Liver (tissue), 8 donors: ENCODE measurements at regions not wholly inside any gene's neighbourhood (a gene's known extent, or its start where the extent isn't known, plus 50 kb on each side); places are given as distances from the start of the nearest gene placed in this dataset.

Source experiments
- DNase-seq: peaks from one replicate; pipeline ENCODE4 v3.0.0-alpha.2; 2017; ENCODE audit warnings: low spot score
- H3K27ac ChIP-seq, 2 donors: one replicate each; pipeline ENCODE4 v1.7.0; 2013; ENCODE audit warnings: inconsistent platforms in 2 of 2, low read length in 2 of 2, control low read depth in 1 of 2, low read depth in 1 of 2, mild to moderate bottlenecking in 1 of 2
- H3K27me3 ChIP-seq, 4 donors: one replicate each; pipeline versions ENCODE4 v1.6.1 to v1.7.0; 2013; ENCODE audit warnings: low read length in 3 of 4, inconsistent platforms in 1 of 4, mild to moderate bottlenecking in 1 of 4, moderate library complexity in 1 of 4; ENCODE audit not compliant: control insufficient read depth in 4 of 4, insufficient read depth in 4 of 4
- H3K36me3 ChIP-seq, 4 donors: one replicate each; pipeline versions ENCODE4 v1.6.1 to v1.7.0; 2013; ENCODE audit warnings: low read length in 3 of 4, mild to moderate bottlenecking in 3 of 4, low read depth in 1 of 4, moderate library complexity in 1 of 4; ENCODE audit not compliant: control insufficient read depth in 4 of 4, insufficient read depth in 3 of 4
- H3K4me1 ChIP-seq, 4 donors: one replicate each; pipeline versions ENCODE4 v1.6.1 to v1.7.0; 2013; ENCODE audit warnings: low read length in 3 of 4, mild to moderate bottlenecking in 3 of 4, moderate library complexity in 1 of 4; ENCODE audit not compliant: control insufficient read depth in 4 of 4, insufficient read depth in 4 of 4
- H3K4me3 ChIP-seq, 3 donors: one replicate each; pipeline versions ENCODE4 v1.6.1 to v1.7.0; 2013; ENCODE audit warnings: low read length in 3 of 3, control low read depth in 1 of 3, low read depth in 1 of 3, mild to moderate bottlenecking in 1 of 3
- H3K9ac ChIP-seq, 2 donors: one replicate each; pipeline ENCODE4 v1.7.0; 2013; ENCODE audit warnings: low read length in 2 of 2, mild to moderate bottlenecking in 2 of 2, moderate library complexity in 2 of 2, control low read depth in 1 of 2, low read depth in 1 of 2
- H3K9me3 ChIP-seq, 4 donors: one replicate each; pipeline versions ENCODE4 v1.6.1 to v1.7.0; 2013; ENCODE audit warnings: low read length in 3 of 4; ENCODE audit not compliant: control insufficient read depth in 4 of 4
- ATF3 ChIP-seq: IDR thresholded peaks from 2 replicates; pipeline ENCODE4 v1.6.1; 2016; ENCODE audit warnings: antibody characterized with exemption
- CTCF ChIP-seq: fragments of 150-350 bp; IDR thresholded peaks from 2 replicates; pipeline ENCODE4 v1.5.1; 2017; ENCODE audit warnings: improper control_type of control experiment, low read depth, low read length; ENCODE audit not compliant: missing input control
- EGR1 ChIP-seq, 2 donors: IDR thresholded peaks; 2 replicates each; pipeline ENCODE4 v1.6.1; 2016 to 2018; ENCODE audit warnings: antibody characterized with exemption in 2 of 2, low read depth in 2 of 2
- FOXA1 ChIP-seq: IDR thresholded peaks from 2 replicates; pipeline ENCODE4 v1.6.1; 2016; ENCODE audit warnings: antibody characterized with exemption
- FOXA2 ChIP-seq: IDR thresholded peaks from 2 replicates; pipeline ENCODE4 v1.6.1; 2016; ENCODE audit warnings: antibody characterized with exemption
- GABPA ChIP-seq, 2 donors: IDR thresholded peaks in 1 of 2; conservative IDR thresholded peaks in 1 of 2; 2 replicates each; pipeline ENCODE4 v1.6.1; 2016; ENCODE audit warnings: antibody characterized with exemption in 2 of 2, mild to moderate bottlenecking in 1 of 2, moderate library complexity in 1 of 2
- HNF4A ChIP-seq, 2 donors: conservative IDR thresholded peaks; 2 replicates each; pipeline ENCODE4 v1.6.1; 2016; ENCODE audit warnings: antibody characterized with exemption in 2 of 2, mild to moderate bottlenecking in 2 of 2
- HNF4G ChIP-seq: IDR thresholded peaks from 2 replicates; pipeline ENCODE4 v1.6.1; 2016; ENCODE audit warnings: antibody characterized with exemption
- JUND ChIP-seq, 2 donors: IDR thresholded peaks; 2 replicates each; pipeline ENCODE4 v1.6.1; 2016; ENCODE audit warnings: antibody characterized with exemption in 2 of 2
- RAD21 ChIP-seq, 2 donors: IDR thresholded peaks; 2 replicates each; pipeline ENCODE4 v1.6.1; 2016; ENCODE audit warnings: antibody characterized with exemption in 2 of 2, mild to moderate bottlenecking in 2 of 2
- REST ChIP-seq: IDR thresholded peaks from 2 replicates; pipeline ENCODE4 v1.6.1; 2016; ENCODE audit warnings: antibody characterized with exemption, mild to moderate bottlenecking
- RXRA ChIP-seq, 2 donors: IDR thresholded peaks; 2 replicates each; pipeline ENCODE4 v1.6.1; 2017 to 2018; ENCODE audit warnings: antibody characterized with exemption in 2 of 2, mild to moderate bottlenecking in 1 of 2
- SP1 ChIP-seq: IDR thresholded peaks from 2 replicates; pipeline ENCODE4 v1.6.1; 2018; ENCODE audit warnings: antibody characterized with exemption, mild to moderate bottlenecking
- TAF1 ChIP-seq: conservative IDR thresholded peaks from 2 replicates; pipeline ENCODE4 v1.6.1; 2016; ENCODE audit warnings: antibody characterized with exemption, mild to moderate bottlenecking
- ZBTB33 ChIP-seq: IDR thresholded peaks from 2 replicates; pipeline ENCODE4 v1.6.1; 2016; ENCODE audit warnings: antibody characterized with exemption
- WGBS: extraction: QIAGEN DNeasy Blood & Tissue Kit; methylation state at CpG from one replicate; pipeline ENCODE4 v1.1.7; 2013; 5-methylcytosine and 5-hydroxymethylcytosine counted together
- donor health status: healthy.
- donor health status: healthy.
- donor health status: healthy.
- donor health status: healthy.
- donor health status: healthy.

GRCh38 chr2:234739061-234739460 is 212.8 kb upstream of the SH3BP4 start (continued):
- TF ChIP-seq CTCF (no peak), JUND (IDR thresholded peaks at IDR 0.05) (no peak)

GRCh38 chr2:234735829-234736228 is 216.0 kb upstream of the SH3BP4 start:
- TF ChIP-seq REST (no peak), EGR1 (IDR thresholded peaks at IDR 0.05; ENCODE audit: low read depth in 2 of 2) (no peak), HNF4G (no peak), ZBTB33 (no peak), GABPA (IDR thresholded peaks at IDR 0.05 in 1 of 2, conservative IDR thresholded peaks at IDR 0.05 in 1 of 2) (no peak), TAF1 (no peak), FOXA2 (no peak), RAD21 (IDR thresholded peaks at IDR 0.05) (no peak), FOXA1 (no peak), ATF3 (no peak), JUND (IDR thresholded peaks at IDR 0.05) (no peak), HNF4A (conservative IDR thresholded peaks at IDR 0.05) (no peak), RXRA (IDR thresholded peaks at IDR 0.05) (no peak), SP1 (no peak)
- H3K36me3 ChIP-seq, result no peaks in the 10 kb centered on the region

More at GRCh38 chr2:234735829-234736228, 216.0 kb upstream of the SH3BP4 start:
- Histone ChIP-seq H3K9me3 (peaks cover 0 to 2% (median 0%) of the 10 kb centered on the region in 4 donors), H3K4me1 (no peaks in the 10 kb centered on the region), H3K4me3 (no peak overlapping the region), H3K27ac (no peak overlapping the region), H3K9ac (no peak overlapping the region), H3K27me3 (no peaks in the 10 kb centered on the region)
- WGBS, result 97% methylated on average over 2 of the region's 2 CpGs
- DNase-seq, result no peak
